Ascending aorta (tissue), 2 donors: ENCODE measurements at regions not wholly inside any gene's neighbourhood (a gene's known extent, or its start where the extent isn't known, plus 50 kb on each side); places are given as distances from the start of the nearest gene placed in this dataset.
"Not testable (repeated sequence)": the region's sequence is repeated elsewhere in the genome, so short reads cannot be mapped to it uniquely, and the experiment has no call there.

Experiments used
- DNase-seq, 2 donors: peaks; one replicate each; pipeline ENCODE4 v3.0.0-alpha.2; 2019; ENCODE audit warnings: low spot score in 2 of 2
- H3K27ac ChIP-seq, 2 donors: fragments of 200-600 bp; sonication (generic); one replicate each; pipeline ENCODE4 v1.5.1; 2016 to 2017; ENCODE audit warnings: mild to moderate bottlenecking in 1 of 2
- H3K27me3 ChIP-seq: fragments of 200-600 bp; sonication (generic); one replicate; pipeline ENCODE4 v1.5.1; 2017
- H3K36me3 ChIP-seq, 2 donors: fragments of 200-600 bp; sonication (generic); one replicate each; pipeline ENCODE4 v1.5.1; 2016
- H3K4me1 ChIP-seq, 2 donors: fragments of 200-600 bp; sonication (generic); one replicate each; pipeline ENCODE4 v1.5.1; 2016 to 2017; ENCODE audit warnings: mild to moderate bottlenecking in 1 of 2
- H3K4me3 ChIP-seq, 2 donors: fragments of 200-600 bp; sonication (generic); one replicate each; pipeline ENCODE4 v1.5.1; 2016 to 2017; ENCODE audit warnings: mild to moderate bottlenecking in 1 of 2
- H3K9me3 ChIP-seq, 2 donors: fragments of 200-600 bp; sonication (generic); one replicate each; pipeline ENCODE4 v1.5.1; 2016
- CTCF ChIP-seq, 3 experiments: fragments of 200-600 bp in 2 of 3; fragments of 450-650 bp in 1 of 3; sonication (generic) in 2 of 3; IDR thresholded peaks; one replicate each; pipeline ENCODE4 v1.5.1; 2016 to 2019; ENCODE audit warnings: antibody characterized with exemption in 3 of 3, mild to moderate bottlenecking in 1 of 3, moderate library complexity in 1 of 3
- intact Hi-C: fragments of 100-400 bp; cut with DNase I; formaldehyde crosslinking; loops from one replicate; pipeline ENCODE4 v1.15.1; 2023

GRCh38 chr5:177892357-177892665 lies 103.7 kb downstream of the PROP1 start:
- intact Hi-C loops, H3K27ac ChIP-seq, H3K36me3 ChIP-seq, H3K4me3 ChIP-seq, H3K4me1 ChIP-seq, H3K9me3 ChIP-seq, DNase-seq, H3K27me3 ChIP-seq: not testable (repeated sequence)

GRCh38 chr5:177891547-177892356 lies 104.3 kb downstream of the PROP1 start:
- H3K9me3 ChIP-seq, intact Hi-C loops, DNase-seq, H3K4me3 ChIP-seq, H3K27ac ChIP-seq, H3K36me3 ChIP-seq, H3K4me1 ChIP-seq, H3K27me3 ChIP-seq: not testable (repeated sequence)
- TF ChIP-seq CTCF (IDR thresholded peaks at IDR 0.05) = peak in 1 of 3 experiments; percentile 32

GRCh38 chr5:177883295-177883694 lies 100.6 kb upstream of the FAM153A start:
- H3K27ac ChIP-seq, intact Hi-C loops, H3K4me1 ChIP-seq, H3K4me3 ChIP-seq, H3K36me3 ChIP-seq, DNase-seq, H3K27me3 ChIP-seq, H3K9me3 ChIP-seq: not testable (repeated sequence)

GRCh38 chr5:177875900-177876238 lies 93.2 kb upstream of the FAM153A start:
- H3K9me3 ChIP-seq, H3K27ac ChIP-seq, DNase-seq, H3K4me3 ChIP-seq, intact Hi-C loops, H3K27me3 ChIP-seq, H3K36me3 ChIP-seq, H3K4me1 ChIP-seq: not testable (repeated sequence)

- H3K9me3 ChIP-seq, H3K36me3 ChIP-seq, H3K27ac ChIP-seq, intact Hi-C loops, DNase-seq, H3K4me1 ChIP-seq, H3K27me3 ChIP-seq: not testable (repeated sequence)
- peak overlapping the region in 1 of 2 donors; percentile 50 for H3K4me3 ChIP-seq
These were observed 92.6 kb upstream of the FAM153A start for GRCh38 chr5:177875013-177875899.

GRCh38 chr5:177863822-177864446 lies 81.2 kb upstream of the FAM153A start:
- DNase-seq, H3K4me3 ChIP-seq, H3K36me3 ChIP-seq, H3K27me3 ChIP-seq, H3K27ac ChIP-seq, H3K9me3 ChIP-seq, H3K4me1 ChIP-seq, intact Hi-C loops: not testable (repeated sequence)

- H3K27ac ChIP-seq, intact Hi-C loops, H3K9me3 ChIP-seq, H3K27me3 ChIP-seq, H3K4me3 ChIP-seq, DNase-seq, H3K4me1 ChIP-seq, H3K36me3 ChIP-seq: not testable (repeated sequence)
These were observed 75.0 kb upstream of the FAM153A start for GRCh38 chr5:177857642-177858200.

- DNase-seq, H3K27me3 ChIP-seq, H3K9me3 ChIP-seq, H3K4me1 ChIP-seq, H3K4me3 ChIP-seq, H3K36me3 ChIP-seq, H3K27ac ChIP-seq, intact Hi-C loops: not testable (repeated sequence)
These were observed 73.8 kb upstream of the FAM153A start for GRCh38 chr5:177856474-177856873.

- H3K4me3 ChIP-seq, intact Hi-C loops, DNase-seq, H3K36me3 ChIP-seq, H3K27ac ChIP-seq, H3K4me1 ChIP-seq, H3K9me3 ChIP-seq, H3K27me3 ChIP-seq: not testable (repeated sequence)
These were observed 65.2 kb upstream of the FAM153A start for GRCh38 chr5:177847914-177848313.

- DNase-seq, H3K4me1 ChIP-seq, H3K9me3 ChIP-seq, H3K27ac ChIP-seq, H3K36me3 ChIP-seq, intact Hi-C loops, H3K27me3 ChIP-seq, H3K4me3 ChIP-seq: not testable (repeated sequence)
These were observed 63.9 kb upstream of the FAM153A start for GRCh38 chr5:177846598-177846997.

- intact Hi-C loops = not testable (repeated sequence)
These were observed 63.2 kb upstream of the FAM153A start for GRCh38 chr5:177845906-177846305.

GRCh38 chr5:177836191-177836590 lies 53.5 kb upstream of the FAM153A start:
- H3K4me3 ChIP-seq, H3K36me3 ChIP-seq, H3K27ac ChIP-seq, H3K27me3 ChIP-seq, intact Hi-C loops, DNase-seq, H3K4me1 ChIP-seq, H3K9me3 ChIP-seq: not testable (repeated sequence)

More at GRCh38 chr5:177845906-177846305, 63.2 kb upstream of the FAM153A start:
- not testable (repeated sequence) for H3K36me3 ChIP-seq, H3K4me3 ChIP-seq, DNase-seq, H3K27me3 ChIP-seq, H3K27ac ChIP-seq, H3K4me1 ChIP-seq, H3K9me3 ChIP-seq
